Mammary epithelial cell (primary cell): ENCODE measurements at regions not wholly inside any gene's neighbourhood (a gene's known extent, or its start where the extent isn't known, plus 50 kb on each side); places are given as distances from the start of the nearest gene placed in this dataset.

Source experiments
- CTCF ChIP-seq, 2 donors: IDR thresholded peaks in 1 of 2; conservative IDR thresholded peaks in 1 of 2; 2 replicates each; pipeline ENCODE4 v1.5.1; 2011 to 2012; ENCODE audit warnings: inconsistent platforms in 2 of 2, low read length in 2 of 2, mild to moderate bottlenecking in 2 of 2, control low read depth in 1 of 2, low read depth in 1 of 2; ENCODE audit not compliant: insufficient read depth in 1 of 2; ENCODE audit errors: extremely low read depth in 1 of 2
- EZH2 ChIP-seq: IDR thresholded peaks from 2 replicates; pipeline ENCODE4 v1.6.1; 2012; ENCODE audit warnings: low read length, inconsistent platforms, borderline replicate concordance

- TF ChIP-seq CTCF (conservative IDR thresholded peaks at IDR 0.05 in 1 of 2, IDR thresholded peaks at IDR 0.05 in 1 of 2; ENCODE audit: extremely low read depth in 1 of 2, insufficient read depth in 1 of 2, low read depth in 1 of 2, low read length in 2 of 2) (no peak), EZH2 (no peak)
Measured at GRCh38 chr6:120816794-120817193, 517.5 kb downstream of the TBC1D32 start.
